ENCODE measurements at regions not wholly inside any gene's neighbourhood (a gene's known extent, or its start where the extent isn't known, plus 50 kb on each side); places are given as distances from the start of the nearest gene placed in this dataset.

DNA sequence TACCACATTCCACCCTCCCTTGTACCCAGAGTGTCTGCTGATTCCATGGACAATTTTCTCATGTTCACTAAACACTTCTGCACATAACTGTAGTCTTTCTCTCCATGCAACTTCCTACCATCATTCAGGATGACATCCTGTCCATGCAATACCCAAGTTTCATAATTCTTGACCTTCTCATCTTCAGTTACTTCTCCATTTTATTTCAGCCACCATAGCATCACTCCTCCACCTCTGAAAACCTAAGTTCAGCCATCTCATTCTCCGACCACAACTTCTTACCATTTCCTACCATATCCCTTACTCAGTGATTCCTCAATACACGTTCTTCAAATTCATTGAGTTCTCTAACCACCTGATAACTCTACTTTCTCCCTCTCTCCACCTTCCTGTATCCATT lies 216.5 kb upstream of the TENT5A start (continued):
- TF ChIP-seq TAF1 (IDR thresholded peaks at IDR 0.05; ENCODE audit: low read depth, low read length) (no peak), POLR2A (IDR thresholded peaks at IDR 0.05; ENCODE audit: control extremely low read depth in 1 of 2, low read depth in 2 of 2, low read length in 2 of 2) (no peak), SRF (IDR thresholded peaks at IDR 0.05; ENCODE audit: low read depth, low read length) (no peak), TEAD4 (IDR thresholded peaks at IDR 0.05; ENCODE audit: low read depth, low read length) (no peak), SUZ12 (IDR thresholded peaks at IDR 0.05; ENCODE audit: low read length) (no peak), POU5F1 (IDR thresholded peaks at IDR 0.05; ENCODE audit: low read depth, low read length) (no peak)

Data from H1 (cell line).